ENCODE measurements at regions not wholly inside any gene's neighbourhood (a gene's known extent, or its start where the extent isn't known, plus 50 kb on each side); places are given as distances from the start of the nearest gene placed in this dataset.

GRCh38 chr9:7974335-7974960 lies 174.9 kb upstream of the DMAC1 start:
- TF ChIP-seq CTCF (IDR thresholded peaks at IDR 0.05; ENCODE audit: borderline replicate concordance, extremely low read depth, low read length, poor library complexity, severe bottlenecking) (no peak), EZH2 (IDR thresholded peaks at IDR 0.05; ENCODE audit: borderline replicate concordance, low read depth, low read length, severe bottlenecking) (no peak)
